HUES48 (cell line): ENCODE measurements at regions not wholly inside any gene's neighbourhood (a gene's known extent, or its start where the extent isn't known, plus 50 kb on each side); places are given as distances from the start of the nearest gene placed in this dataset.
"Not testable (repeated sequence)": the region's sequence is repeated elsewhere in the genome, so short reads cannot be mapped to it uniquely, and the experiment has no call there.

Experiments used
- H3K27ac ChIP-seq: one replicate; pipeline ENCODE4 v1.7.0; 2013; ENCODE audit warnings: low read depth, low read length, inconsistent platforms
- H3K27me3 ChIP-seq: 2 replicates; pipeline ENCODE4 v1.6.1; 2013; ENCODE audit warnings: mild to moderate bottlenecking, low read length; ENCODE audit not compliant: control insufficient read depth, insufficient read depth
- H3K36me3 ChIP-seq: 2 replicates; pipeline ENCODE4 v1.6.1; 2013; ENCODE audit warnings: low read length; ENCODE audit not compliant: control insufficient read depth, insufficient read depth
- H3K4me1 ChIP-seq: 2 replicates; pipeline ENCODE4 v1.6.1; 2013; ENCODE audit warnings: mild to moderate bottlenecking, low read length; ENCODE audit not compliant: control insufficient read depth, insufficient read depth
- H3K4me3 ChIP-seq: 2 replicates; pipeline ENCODE4 v1.5.1; 2013; ENCODE audit warnings: mild to moderate bottlenecking, low read depth, low read length
- H3K9ac ChIP-seq: 2 replicates; pipeline ENCODE4 v1.6.1; 2013; ENCODE audit warnings: mild to moderate bottlenecking, low read depth, low read length, moderate library complexity
- H3K9me3 ChIP-seq: 2 replicates; pipeline ENCODE4 v1.6.1; 2013; ENCODE audit warnings: low read length; ENCODE audit not compliant: control insufficient read depth, insufficient read depth

DNA sequence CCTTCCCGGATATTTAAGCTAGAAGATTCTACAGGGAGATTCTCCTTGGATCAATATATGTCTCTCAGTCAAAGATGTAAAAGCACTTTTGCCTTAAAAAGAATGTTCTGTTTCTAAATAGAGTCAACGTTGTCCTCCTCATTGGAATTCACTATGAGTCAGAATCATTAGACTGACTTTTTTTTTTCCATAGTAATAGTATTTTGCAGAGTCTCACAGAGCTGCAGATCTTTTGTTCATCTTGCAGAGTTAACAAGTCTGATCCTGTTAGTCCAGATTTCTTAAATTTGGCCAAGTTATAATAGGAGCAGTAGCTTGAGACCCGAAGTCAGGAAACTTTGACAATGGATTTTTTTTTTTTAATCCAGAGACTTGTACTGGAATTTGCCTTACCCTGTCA is 103.0 kb downstream of the NSUN5 start:
- H3K9me3 ChIP-seq, H3K4me3 ChIP-seq, H3K4me1 ChIP-seq, H3K27ac ChIP-seq, H3K27me3 ChIP-seq, H3K9ac ChIP-seq, H3K36me3 ChIP-seq: not testable (repeated sequence)

DNA sequence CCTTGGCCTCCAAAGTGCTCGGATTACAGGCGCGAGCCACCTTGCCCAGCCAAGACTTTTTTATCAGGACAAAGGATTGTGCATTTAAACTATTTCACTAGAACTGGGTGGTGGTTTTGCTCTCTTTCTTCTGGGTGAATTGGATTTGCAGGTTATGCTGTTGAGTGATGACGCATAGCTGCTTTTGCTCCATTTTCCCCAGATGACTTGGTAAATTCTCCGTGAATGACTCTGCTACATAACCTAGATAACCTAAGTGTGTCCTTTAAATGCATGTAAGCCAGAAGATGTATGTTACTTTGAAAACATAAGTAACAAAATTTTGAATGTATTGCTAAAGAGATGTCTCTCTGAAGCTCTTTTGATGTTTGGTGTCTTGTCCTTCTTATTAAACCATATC is 103.7 kb downstream of the NSUN5 start:
- H3K27me3 ChIP-seq, H3K36me3 ChIP-seq, H3K9ac ChIP-seq, H3K9me3 ChIP-seq, H3K4me3 ChIP-seq, H3K27ac ChIP-seq, H3K4me1 ChIP-seq: not testable (repeated sequence)

DNA sequence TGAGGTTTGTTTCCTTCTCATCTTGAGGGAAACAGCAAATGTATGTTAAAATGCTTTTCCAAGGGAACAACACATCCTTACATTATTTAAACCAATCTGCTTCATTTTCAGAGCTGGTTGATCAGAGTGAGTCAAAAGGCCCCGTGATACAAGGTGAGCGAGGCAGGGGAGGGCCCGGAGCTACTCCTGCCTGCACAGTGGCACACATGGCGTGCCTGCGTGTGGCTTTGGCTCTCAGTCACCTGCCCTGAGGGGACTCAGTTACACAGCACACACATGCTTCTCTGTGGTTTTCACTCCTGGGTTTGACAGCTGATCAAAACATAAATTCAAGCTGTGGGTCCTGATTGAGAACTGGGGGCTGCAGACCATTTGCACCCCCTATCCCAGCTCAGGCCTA is 105.3 kb downstream of the NSUN5 start:
- not testable (repeated sequence) for H3K36me3 ChIP-seq, H3K9ac ChIP-seq, H3K4me3 ChIP-seq, H3K27me3 ChIP-seq, H3K4me1 ChIP-seq, H3K9me3 ChIP-seq, H3K27ac ChIP-seq

GRCh38 chr7:73201264-73201663 is 107.4 kb downstream of the NSUN5 start:
- H3K27ac ChIP-seq, H3K4me1 ChIP-seq, H3K27me3 ChIP-seq: not testable (repeated sequence)

GRCh38 chr7:73200518-73201099 is 108.0 kb downstream of the NSUN5 start:
- H3K9me3 ChIP-seq, H3K4me3 ChIP-seq, H3K4me1 ChIP-seq, H3K36me3 ChIP-seq, H3K27me3 ChIP-seq, H3K27ac ChIP-seq, H3K9ac ChIP-seq: not testable (repeated sequence)

More at GRCh38 chr7:73201264-73201663, 107.4 kb downstream of the NSUN5 start:
- not testable (repeated sequence) for H3K9me3 ChIP-seq, H3K9ac ChIP-seq, H3K4me3 ChIP-seq, H3K36me3 ChIP-seq

- not testable (repeated sequence) for H3K9ac ChIP-seq, H3K36me3 ChIP-seq, H3K4me1 ChIP-seq, H3K9me3 ChIP-seq, H3K27me3 ChIP-seq, H3K4me3 ChIP-seq, H3K27ac ChIP-seq
Observed at GRCh38 chr7:73193991-73194390, 108.2 kb upstream of the SPDYE9 start.

DNA sequence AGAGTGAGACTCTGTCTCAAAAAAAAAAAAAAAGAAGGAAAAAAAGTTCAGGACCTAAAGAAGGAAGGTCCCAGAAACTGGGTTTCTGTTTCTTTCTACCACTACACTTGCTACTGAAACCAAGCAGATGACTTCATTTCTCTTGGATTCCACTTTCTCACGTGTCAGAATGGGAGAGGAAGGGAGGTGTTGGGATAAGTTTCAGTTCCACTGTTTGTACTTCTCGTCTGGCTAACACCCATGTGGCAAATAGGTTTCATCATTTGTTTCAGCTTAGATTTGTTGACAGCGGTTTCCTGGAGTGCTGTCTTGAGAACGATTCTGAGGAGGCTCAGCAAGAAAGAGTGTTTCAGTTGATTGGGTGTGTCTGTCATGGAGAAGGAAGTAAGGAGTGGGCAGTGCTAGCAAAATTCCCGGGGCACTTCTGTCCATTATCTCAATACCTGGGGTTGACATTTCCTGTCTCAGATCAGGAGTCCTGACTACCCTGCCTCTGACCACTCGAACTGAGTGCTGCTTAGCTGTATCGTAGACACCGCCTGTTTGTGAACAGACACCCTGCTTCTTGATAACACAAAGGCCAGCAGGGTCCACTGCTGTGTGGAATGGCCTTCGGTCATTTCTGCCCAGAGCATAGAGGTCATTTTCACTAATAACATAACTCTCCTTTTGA is 104.8 kb upstream of the SPDYE9 start:
- not testable (repeated sequence) for H3K9ac ChIP-seq, H3K27ac ChIP-seq, H3K4me3 ChIP-seq, H3K36me3 ChIP-seq, H3K4me1 ChIP-seq, H3K9me3 ChIP-seq, H3K27me3 ChIP-seq

GRCh38 chr7:73188287-73188686 is 102.4 kb upstream of the SPDYE9 start:
- not testable (repeated sequence) for H3K9me3 ChIP-seq, H3K27me3 ChIP-seq, H3K27ac ChIP-seq, H3K9ac ChIP-seq, H3K4me3 ChIP-seq, H3K4me1 ChIP-seq, H3K36me3 ChIP-seq

DNA sequence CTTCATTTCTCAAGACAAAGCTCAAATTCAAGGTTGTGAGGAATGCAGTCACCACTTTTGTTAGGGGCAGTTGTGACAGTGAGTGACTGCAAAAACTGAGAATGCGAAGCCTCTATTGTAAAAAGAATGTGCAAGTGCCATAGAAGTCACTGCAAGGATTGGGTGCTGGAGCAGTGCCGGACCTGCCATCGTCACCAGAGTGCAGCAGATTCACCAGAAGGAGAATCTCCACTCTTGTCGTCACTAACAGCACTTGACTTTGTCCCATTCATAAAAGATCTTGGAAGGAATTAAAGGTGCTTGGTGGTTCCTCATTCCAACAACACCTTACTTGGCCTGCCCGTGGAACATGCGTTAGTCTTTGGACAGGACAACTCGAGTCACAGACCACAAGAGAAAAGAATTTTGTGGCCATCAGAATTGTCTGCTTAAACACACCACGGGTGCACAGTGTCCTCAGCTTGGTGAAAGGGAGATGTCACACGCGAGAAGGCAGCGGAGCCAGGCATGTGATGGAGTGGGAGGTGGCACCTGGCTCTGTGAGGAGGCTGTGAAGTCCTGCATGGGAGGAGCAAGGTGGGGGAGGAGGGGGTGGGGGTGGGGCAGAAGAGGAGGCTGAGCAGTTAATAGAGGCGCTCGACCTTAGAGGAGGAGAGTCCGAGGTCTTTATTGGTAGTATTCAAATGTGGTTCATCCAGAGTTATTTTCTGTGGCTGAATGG is 100.9 kb upstream of the SPDYE9 start:
- H3K9me3 ChIP-seq, H3K9ac ChIP-seq, H3K4me3 ChIP-seq, H3K27ac ChIP-seq, H3K36me3 ChIP-seq, H3K27me3 ChIP-seq, H3K4me1 ChIP-seq: not testable (repeated sequence)

GRCh38 chr7:73176813-73177212 is 91.0 kb upstream of the SPDYE9 start:
- not testable (repeated sequence) for H3K27me3 ChIP-seq, H3K27ac ChIP-seq, H3K9ac ChIP-seq, H3K4me1 ChIP-seq, H3K9me3 ChIP-seq, H3K36me3 ChIP-seq, H3K4me3 ChIP-seq

GRCh38 chr7:73175322-73175721 is 89.5 kb upstream of the SPDYE9 start:
- not testable (repeated sequence) for H3K27me3 ChIP-seq, H3K9me3 ChIP-seq, H3K36me3 ChIP-seq, H3K27ac ChIP-seq, H3K9ac ChIP-seq, H3K4me1 ChIP-seq, H3K4me3 ChIP-seq
